Renal cortex interstitium (tissue), 11 donors: ENCODE measurements at regions not wholly inside any gene's neighbourhood (a gene's known extent, or its start where the extent isn't known, plus 50 kb on each side); places are given as distances from the start of the nearest gene placed in this dataset.
A peak's percentile ranks its signal among the peaks of the same experiment; 100 is the strongest.

Source experiments
- DNase-seq, 11 donors: peaks; one replicate each; pipeline ENCODE4 v3.0.0-alpha.2; 2013; ENCODE audit warnings: low read depth in 9 of 11, low spot score in 4 of 11; ENCODE audit errors: extremely low read depth in 1 of 11

- peak; percentile 11 to 54 (median 35) for DNase-seq
Observed at GRCh38 chr10:91162495-91163268, 57.8 kb upstream of the PCGF5 start.

GRCh38 chr10:91163269-91163868 is 57.1 kb upstream of the PCGF5 start:
- peak; percentile 22 to 56 (median 43) for DNase-seq

DNA sequence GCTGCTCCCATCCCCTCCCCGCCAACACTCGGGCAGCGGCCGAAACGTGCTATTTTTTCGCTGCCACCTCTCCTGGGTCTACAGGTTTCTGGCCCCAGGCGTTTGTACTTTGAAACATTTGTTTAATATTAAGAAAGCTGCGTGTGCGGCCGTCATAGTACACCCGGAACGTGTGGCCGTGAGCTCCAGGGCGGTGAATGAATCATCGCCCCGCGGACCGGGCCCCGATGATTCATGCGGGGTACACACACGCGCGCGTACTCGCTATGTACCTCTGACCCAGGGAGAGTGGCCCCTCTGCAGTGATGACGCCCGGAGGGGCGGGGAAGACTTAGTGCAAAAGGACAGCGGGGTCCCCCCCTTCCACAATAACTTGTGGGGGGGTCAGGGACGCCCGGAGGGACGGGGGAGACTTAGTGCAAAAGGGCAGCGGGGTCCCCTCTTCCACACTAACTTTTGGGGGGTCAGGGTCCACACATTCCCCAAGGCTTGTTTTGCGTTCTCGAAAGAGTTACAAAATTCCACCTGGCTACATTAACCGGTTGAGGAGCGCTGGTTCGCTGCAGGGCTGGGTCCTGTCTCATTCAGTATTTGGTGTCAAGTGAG is 56.5 kb upstream of the PCGF5 start:
- peak in 8 of 11 donors; percentile 4 to 44 (median 26) for DNase-seq

GRCh38 chr10:91164520-91165065 is 55.9 kb upstream of the PCGF5 start:
- DNase-seq: no peak

GRCh38 chr10:91167406-91167805 is 53.1 kb upstream of the PCGF5 start:
- no peak for DNase-seq

- DNase-seq: no peak
Observed at GRCh38 chr10:91170418-91170817, 50.0 kb upstream of the PCGF5 start.
